Thyroid gland (tissue), 4 donors: ENCODE measurements at regions not wholly inside any gene's neighbourhood (a gene's known extent, or its start where the extent isn't known, plus 50 kb on each side); places are given as distances from the start of the nearest gene placed in this dataset.

Source experiments
- CTCF ChIP-seq, 6 experiments: fragments of 200-600 bp in 3 of 6; fragments of 450-650 bp in 3 of 6; sonication (generic) in 3 of 6; IDR thresholded peaks; one replicate each; pipeline ENCODE4 v1.5.1; 2016 to 2019; ENCODE audit warnings: antibody characterized with exemption in 6 of 6, mild to moderate bottlenecking in 2 of 6, inconsistent platforms in 1 of 6, moderate library complexity in 1 of 6
- POLR2A ChIP-seq, 2 donors: fragments of 450-650 bp; IDR thresholded peaks; one replicate each; pipeline ENCODE4 v1.6.1; 2017; ENCODE audit warnings: antibody characterized with exemption in 2 of 2, mild to moderate bottlenecking in 2 of 2, moderate library complexity in 1 of 2

GRCh38 chr4:31575504-31575903 is 855.3 kb downstream of the PCDH7 start:
- TF ChIP-seq POLR2A (IDR thresholded peaks at IDR 0.05) (no peak), CTCF (IDR thresholded peaks at IDR 0.05) (no peak)
